Lower lobe of right lung (tissue), 2 donors: ENCODE measurements at regions not wholly inside any gene's neighbourhood (a gene's known extent, or its start where the extent isn't known, plus 50 kb on each side); places are given as distances from the start of the nearest gene placed in this dataset.
A peak's percentile ranks its signal among the peaks of the same experiment; 100 is the strongest.
"Not testable (repeated sequence)": the region's sequence is repeated elsewhere in the genome, so short reads cannot be mapped to it uniquely, and the experiment has no call there.

Experiments
- ATAC-seq, 2 donors: fragments of 200-7000 bp; cut with Tn5 transposase; one replicate each; pipeline ENCODE4 v1.9.1; 2020 to 2022; ENCODE audit warnings: mild to moderate bottlenecking in 2 of 2, moderate library complexity in 2 of 2
- DNase-seq: peaks from one replicate; pipeline ENCODE4 v3.0.0-alpha.2; 2020
- H3K27ac ChIP-seq: fragments of 200-600 bp; one replicate; pipeline ENCODE4 v1.8.0; 2022
- H3K27me3 ChIP-seq: fragments of 200-600 bp; one replicate; pipeline ENCODE4 v1.8.0; 2022; ENCODE audit warnings: low read depth
- H3K36me3 ChIP-seq: fragments of 200-600 bp; one replicate; pipeline ENCODE4 v1.8.0; 2022; ENCODE audit warnings: mild to moderate bottlenecking
- H3K4me1 ChIP-seq: fragments of 200-600 bp; one replicate; pipeline ENCODE4 v1.8.0; 2022
- H3K4me3 ChIP-seq: fragments of 200-600 bp; one replicate; pipeline ENCODE4 v1.8.0; 2022; ENCODE audit warnings: mild to moderate bottlenecking
- H3K9me3 ChIP-seq: fragments of 200-600 bp; one replicate; pipeline ENCODE4 v1.8.0; 2022
- CTCF ChIP-seq: fragments of 200-600 bp; IDR thresholded peaks from one replicate; pipeline ENCODE4 v1.8.0; 2022; ENCODE audit warnings: antibody characterized with exemption, mild to moderate bottlenecking
- intact Hi-C: fragments of 100-400 bp; cut with DNase I; formaldehyde crosslinking; loops from one replicate; pipeline ENCODE4 v1.11.0; 2022
- donor health status: DM: no; HTN: yes; CAD: no; lungs with severe emphysema.

GRCh38 chr10:117626228-117626627 is 83.7 kb downstream of the EMX2 start:
- Histone ChIP-seq H3K4me1 (no peaks in the 10 kb centered on the region), H3K9me3 (no peaks in the 10 kb centered on the region), H3K27me3 (peaks cover 3% of the 10 kb centered on the region), H3K36me3 (no peaks in the 10 kb centered on the region), H3K4me3 (no peak overlapping the region), H3K27ac (no peak overlapping the region)
- no peak for TF ChIP-seq CTCF
- no peak for ATAC-seq
- DNase-seq = no peak
- intact Hi-C loops = no loop called here

GRCh38 chr10:117627561-117627960 is 85.0 kb downstream of the EMX2 start:
- TF ChIP-seq CTCF = no peak
- no peaks in the 10 kb centered on the region for H3K9me3 ChIP-seq
- intact Hi-C loops = no loop called here

GRCh38 chr10:117629717-117630116 is 87.2 kb downstream of the EMX2 start:
- intact Hi-C loops, H3K36me3 ChIP-seq, H3K4me1 ChIP-seq, H3K27ac ChIP-seq, H3K27me3 ChIP-seq, ATAC-seq, DNase-seq, H3K9me3 ChIP-seq, H3K4me3 ChIP-seq: not testable (repeated sequence)

More at GRCh38 chr10:117627561-117627960, 85.0 kb downstream of the EMX2 start:
- H3K4me1 ChIP-seq = no peaks in the 10 kb centered on the region
- no peaks in the 10 kb centered on the region for H3K27me3 ChIP-seq
- no peak overlapping the region for H3K27ac ChIP-seq
- no peak for ATAC-seq
- no peak overlapping the region for H3K4me3 ChIP-seq
- DNase-seq = no peak
- H3K36me3 ChIP-seq = no peaks in the 10 kb centered on the region

DNA sequence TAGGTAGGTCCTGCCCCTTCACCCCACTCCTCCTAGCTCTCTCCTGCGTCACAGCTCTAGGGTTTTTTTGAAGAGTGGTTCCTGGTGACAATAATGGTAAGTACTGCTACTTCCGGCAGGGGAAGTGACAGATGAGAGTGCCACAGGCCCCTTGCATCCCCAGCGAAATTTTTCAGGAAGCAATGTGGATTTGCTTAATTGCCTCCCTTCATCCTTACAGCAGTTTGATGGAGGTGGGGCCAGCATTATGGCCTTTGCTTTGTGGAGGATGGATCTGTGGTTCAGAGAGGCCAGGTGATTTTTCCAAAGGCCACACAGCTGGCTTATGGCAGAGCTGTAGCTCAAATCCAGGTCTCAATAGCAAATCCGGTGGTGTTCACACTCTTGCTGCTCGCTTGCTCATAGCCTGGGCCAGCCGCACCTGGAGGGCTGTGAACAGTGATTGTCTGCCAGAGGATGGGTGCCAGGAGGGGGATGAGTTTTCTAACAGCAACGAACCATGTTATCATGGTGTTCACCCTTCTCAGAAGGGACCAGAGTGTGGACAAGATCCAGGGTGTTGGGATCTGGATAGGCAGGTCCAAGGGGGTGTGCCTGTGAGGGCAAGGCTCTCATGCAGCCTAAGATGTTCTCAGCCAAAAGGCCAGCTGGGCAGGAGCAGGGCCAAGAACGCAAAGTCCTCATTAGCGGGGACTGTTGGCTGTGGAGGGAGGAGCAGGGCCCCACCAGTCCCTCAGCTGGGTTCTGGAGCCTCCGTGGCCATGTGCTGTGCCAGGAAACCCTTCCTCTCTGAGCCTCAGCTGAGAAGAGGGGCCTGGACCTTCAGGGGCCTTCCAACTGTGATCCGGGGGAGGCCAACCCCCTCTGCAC is 89.0 kb downstream of the EMX2 start:
- H3K4me3 ChIP-seq = no peak overlapping the region
- no peaks in the 10 kb centered on the region for H3K9me3 ChIP-seq
- DNase-seq = no peak
- no peaks in the 10 kb centered on the region for H3K27me3 ChIP-seq
- no peak overlapping the region for H3K27ac ChIP-seq
- peak in 1 of 2 donors; percentile 46 for ATAC-seq
- H3K4me1 ChIP-seq = no peaks in the 10 kb centered on the region
- H3K36me3 ChIP-seq = no peaks in the 10 kb centered on the region
- intact Hi-C loops = no loop called here
- TF ChIP-seq CTCF = no peak

GRCh38 chr10:117632406-117632805 is 89.9 kb downstream of the EMX2 start:
- intact Hi-C loops = no loop called here
- no peaks in the 10 kb centered on the region for H3K27me3 ChIP-seq
- no peaks in the 10 kb centered on the region for H3K9me3 ChIP-seq
- H3K27ac ChIP-seq = no peak overlapping the region
- DNase-seq (no peak), ATAC-seq (no peak)
- TF ChIP-seq CTCF = no peak
- no peaks in the 10 kb centered on the region for H3K4me1 ChIP-seq
- H3K36me3 ChIP-seq = no peaks in the 10 kb centered on the region
- H3K4me3 ChIP-seq = no peak overlapping the region

- H3K9me3 ChIP-seq = no peaks in the 10 kb centered on the region
- no peak overlapping the region for H3K27ac ChIP-seq
- DNase-seq = no peak
- no peaks in the 10 kb centered on the region for H3K36me3 ChIP-seq
- H3K4me1 ChIP-seq = no peaks in the 10 kb centered on the region
- H3K4me3 ChIP-seq = no peak overlapping the region
- ATAC-seq = no peak
- no peaks in the 10 kb centered on the region for H3K27me3 ChIP-seq
- intact Hi-C loops = no loop called here
- no peak for TF ChIP-seq CTCF
Measured at GRCh38 chr10:117635826-117636225, 93.3 kb downstream of the EMX2 start.
